ENCODE measurements at regions not wholly inside any gene's neighbourhood (a gene's known extent, or its start where the extent isn't known, plus 50 kb on each side); places are given as distances from the start of the nearest gene placed in this dataset.
A peak's percentile ranks its signal among the peaks of the same experiment; 100 is the strongest.

DNA sequence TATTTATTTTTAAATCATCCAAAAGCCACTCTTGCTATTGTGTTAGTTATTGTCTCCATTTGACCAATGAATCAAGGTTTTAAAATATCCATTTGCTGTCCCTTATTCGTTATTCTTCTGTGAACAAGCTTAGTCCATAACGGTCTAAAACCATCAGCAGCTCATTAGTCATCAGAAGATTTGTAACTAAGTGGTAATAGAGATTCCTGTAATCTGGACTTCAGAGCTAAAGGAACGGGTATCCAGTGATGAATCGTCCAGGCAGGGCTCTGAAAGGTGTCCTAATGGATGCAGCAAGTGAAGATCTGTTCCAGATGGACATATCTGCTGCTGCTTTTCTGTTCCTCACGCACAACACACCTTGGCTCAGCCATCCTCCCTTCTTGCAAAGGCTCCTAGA is 362.7 kb upstream of the CFAP20DC start:
- Histone ChIP-seq H3K9me3 (ENCODE audit: control insufficient read depth in 2 of 2, insufficient read depth in 1 of 2, low read length in 1 of 2) (no peaks in the 10 kb centered on the region), H3K4me1 (ENCODE audit: control insufficient read depth in 2 of 2, insufficient read depth in 2 of 2, low read length in 2 of 2) (peaks cover 0 to 2% of the 10 kb centered on the region in 2 donors), H3K27ac (ENCODE audit: low read depth in 1 of 2, low read length in 1 of 2) (no peak overlapping the region), H3K27me3 (ENCODE audit: control insufficient read depth in 2 of 2, insufficient read depth in 1 of 2, low read length in 1 of 2) (no peaks in the 10 kb centered on the region), H3K4me3 (ENCODE audit: low read length in 2 of 2) (no peak overlapping the region), H3K36me3 (ENCODE audit: control insufficient read depth in 2 of 2, insufficient read depth in 2 of 2, low read length in 1 of 2) (no peaks in the 10 kb centered on the region)
- no peak for DNase-seq (ENCODE audit: low read depth in 6 of 9, low spot score in 9 of 9)
- WGBS = 97% methylated on average over 5 of the region's 5 CpGs

DNA sequence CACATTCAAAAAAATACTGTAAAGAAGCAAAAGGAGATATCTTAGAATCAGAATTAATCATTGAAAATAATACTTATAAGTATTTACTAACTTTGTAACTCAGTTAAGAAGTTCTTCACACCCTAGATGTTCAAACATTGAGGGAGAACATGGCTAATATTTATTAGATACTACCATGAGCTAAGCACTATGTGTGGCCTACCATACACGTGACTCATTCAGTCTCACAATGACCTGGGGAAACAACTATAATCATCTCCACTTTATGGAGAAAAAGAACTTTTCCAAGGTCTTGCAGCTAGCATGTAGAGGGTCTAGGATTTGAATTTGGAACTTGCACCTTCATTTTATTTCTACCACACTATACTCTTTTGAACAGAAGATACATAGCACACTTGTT is 361.9 kb upstream of the CFAP20DC start:
- no peak for DNase-seq (ENCODE audit: low read depth in 6 of 9, low spot score in 9 of 9)
- H3K36me3 ChIP-seq (ENCODE audit: control insufficient read depth in 2 of 2, insufficient read depth in 2 of 2, low read length in 1 of 2) = no peaks in the 10 kb centered on the region
- H3K27ac ChIP-seq (ENCODE audit: low read depth in 1 of 2, low read length in 1 of 2) = no peak overlapping the region
- WGBS = 97% methylated on average over 1 of the region's 1 CpG
- no peak overlapping the region for H3K4me3 ChIP-seq (ENCODE audit: low read length in 2 of 2)
- no peaks in the 10 kb centered on the region for H3K27me3 ChIP-seq (ENCODE audit: control insufficient read depth in 2 of 2, insufficient read depth in 1 of 2, low read length in 1 of 2)
- no peaks in the 10 kb centered on the region for H3K9me3 ChIP-seq (ENCODE audit: control insufficient read depth in 2 of 2, insufficient read depth in 1 of 2, low read length in 1 of 2)
- peaks cover 0 to 2% of the 10 kb centered on the region in 2 donors for H3K4me1 ChIP-seq (ENCODE audit: control insufficient read depth in 2 of 2, insufficient read depth in 2 of 2, low read length in 2 of 2)

- H3K4me3 ChIP-seq (ENCODE audit: low read length in 2 of 2) = no peak overlapping the region
- no peaks in the 10 kb centered on the region for H3K9me3 ChIP-seq (ENCODE audit: control insufficient read depth in 2 of 2, insufficient read depth in 1 of 2, low read length in 1 of 2)
- H3K4me1 ChIP-seq (ENCODE audit: control insufficient read depth in 2 of 2, insufficient read depth in 2 of 2, low read length in 2 of 2) = peaks cover 0 to 2% of the 10 kb centered on the region in 2 donors
- no peak overlapping the region for H3K27ac ChIP-seq (ENCODE audit: low read depth in 1 of 2, low read length in 1 of 2)
- no peak for DNase-seq (ENCODE audit: low read depth in 6 of 9, low spot score in 9 of 9)
- no peaks in the 10 kb centered on the region for H3K36me3 ChIP-seq (ENCODE audit: control insufficient read depth in 2 of 2, insufficient read depth in 2 of 2, low read length in 1 of 2)
- 80% methylated on average over 2 of the region's 2 CpGs for WGBS
- H3K27me3 ChIP-seq (ENCODE audit: control insufficient read depth in 2 of 2, insufficient read depth in 1 of 2, low read length in 1 of 2) = no peaks in the 10 kb centered on the region
These were observed 361.4 kb upstream of the CFAP20DC start for GRCh38 chr3:59411186-59411585.

- Histone ChIP-seq H3K4me3 (ENCODE audit: low read length in 2 of 2) (no peak overlapping the region), H3K4me1 (ENCODE audit: control insufficient read depth in 2 of 2, insufficient read depth in 2 of 2, low read length in 2 of 2) (peaks cover 0 to 2% of the 10 kb centered on the region in 2 donors), H3K27ac (ENCODE audit: low read depth in 1 of 2, low read length in 1 of 2) (no peak overlapping the region), H3K27me3 (ENCODE audit: control insufficient read depth in 2 of 2, insufficient read depth in 1 of 2, low read length in 1 of 2) (no peaks in the 10 kb centered on the region), H3K36me3 (ENCODE audit: control insufficient read depth in 2 of 2, insufficient read depth in 2 of 2, low read length in 1 of 2) (no peaks in the 10 kb centered on the region), H3K9me3 (ENCODE audit: control insufficient read depth in 2 of 2, insufficient read depth in 1 of 2, low read length in 1 of 2) (no peaks in the 10 kb centered on the region)
- 92% methylated on average over 2 of the region's 2 CpGs for WGBS
- no peak for DNase-seq (ENCODE audit: low read depth in 6 of 9, low spot score in 9 of 9)
These were observed 358.3 kb upstream of the CFAP20DC start for GRCh38 chr3:59408047-59408624.

GRCh38 chr3:59407425-59407824 is 357.6 kb upstream of the CFAP20DC start:
- H3K36me3 ChIP-seq (ENCODE audit: control insufficient read depth in 2 of 2, insufficient read depth in 2 of 2, low read length in 1 of 2) = no peaks in the 10 kb centered on the region
- H3K4me3 ChIP-seq (ENCODE audit: low read length in 2 of 2) = no peak overlapping the region
- no peak overlapping the region for H3K27ac ChIP-seq (ENCODE audit: low read depth in 1 of 2, low read length in 1 of 2)
- no peak for DNase-seq (ENCODE audit: low read depth in 6 of 9, low spot score in 9 of 9)
- peaks cover 0 to 2% of the 10 kb centered on the region in 2 donors for H3K4me1 ChIP-seq (ENCODE audit: control insufficient read depth in 2 of 2, insufficient read depth in 2 of 2, low read length in 2 of 2)
- no peaks in the 10 kb centered on the region for H3K9me3 ChIP-seq (ENCODE audit: control insufficient read depth in 2 of 2, insufficient read depth in 1 of 2, low read length in 1 of 2)
- no peaks in the 10 kb centered on the region for H3K27me3 ChIP-seq (ENCODE audit: control insufficient read depth in 2 of 2, insufficient read depth in 1 of 2, low read length in 1 of 2)
- WGBS = 96% methylated on average over 5 of the region's 5 CpGs

- Histone ChIP-seq H3K27me3 (ENCODE audit: control insufficient read depth in 2 of 2, insufficient read depth in 1 of 2, low read length in 1 of 2) (no peaks in the 10 kb centered on the region), H3K9me3 (ENCODE audit: control insufficient read depth in 2 of 2, insufficient read depth in 1 of 2, low read length in 1 of 2) (no peaks in the 10 kb centered on the region), H3K27ac (ENCODE audit: low read depth in 1 of 2, low read length in 1 of 2) (no peak overlapping the region), H3K36me3 (ENCODE audit: control insufficient read depth in 2 of 2, insufficient read depth in 2 of 2, low read length in 1 of 2) (no peaks in the 10 kb centered on the region), H3K4me1 (ENCODE audit: control insufficient read depth in 2 of 2, insufficient read depth in 2 of 2, low read length in 2 of 2) (peaks cover 0 to 2% of the 10 kb centered on the region in 2 donors), H3K4me3 (ENCODE audit: low read length in 2 of 2) (no peak overlapping the region)
- DNase-seq (ENCODE audit: low read depth in 6 of 9, low spot score in 9 of 9) = peak in 1 of 9 donors; percentile 24
- WGBS = 83% methylated on average over 2 of the region's 2 CpGs
These were observed 357.1 kb upstream of the CFAP20DC start for GRCh38 chr3:59406943-59407342.

DNA sequence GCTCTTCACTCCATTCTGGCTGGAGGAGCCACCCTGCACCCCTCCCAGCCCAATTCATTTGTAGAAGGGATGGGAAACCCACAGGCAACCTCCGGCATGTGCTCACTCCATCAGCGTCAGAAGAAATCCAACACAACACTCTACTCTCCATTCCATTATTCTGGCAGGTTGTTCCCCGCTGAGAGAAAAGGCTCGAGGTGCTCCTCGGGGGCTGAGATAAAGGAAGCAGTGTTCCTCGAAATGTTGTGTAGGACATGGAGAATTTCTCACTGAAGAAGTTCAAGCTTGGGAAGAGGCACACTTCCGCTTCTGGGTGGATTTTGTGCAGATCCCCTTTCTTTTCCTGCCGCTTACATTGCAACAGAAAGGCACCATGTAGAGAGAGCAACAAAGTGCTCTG is 355.0 kb upstream of the CFAP20DC start:
- no peak overlapping the region for H3K27ac ChIP-seq (ENCODE audit: low read depth in 1 of 2, low read length in 1 of 2)
- no peaks in the 10 kb centered on the region for H3K4me1 ChIP-seq (ENCODE audit: control insufficient read depth in 2 of 2, insufficient read depth in 2 of 2, low read length in 2 of 2)
- 96% methylated on average over 8 of the region's 8 CpGs for WGBS
- H3K4me3 ChIP-seq (ENCODE audit: low read length in 2 of 2) = no peak overlapping the region
- no peaks in the 10 kb centered on the region for H3K36me3 ChIP-seq (ENCODE audit: control insufficient read depth in 2 of 2, insufficient read depth in 2 of 2, low read length in 1 of 2)
- no peaks in the 10 kb centered on the region for H3K27me3 ChIP-seq (ENCODE audit: control insufficient read depth in 2 of 2, insufficient read depth in 1 of 2, low read length in 1 of 2)
- no peaks in the 10 kb centered on the region for H3K9me3 ChIP-seq (ENCODE audit: control insufficient read depth in 2 of 2, insufficient read depth in 1 of 2, low read length in 1 of 2)
- no peak for DNase-seq (ENCODE audit: low read depth in 6 of 9, low spot score in 9 of 9)

DNA sequence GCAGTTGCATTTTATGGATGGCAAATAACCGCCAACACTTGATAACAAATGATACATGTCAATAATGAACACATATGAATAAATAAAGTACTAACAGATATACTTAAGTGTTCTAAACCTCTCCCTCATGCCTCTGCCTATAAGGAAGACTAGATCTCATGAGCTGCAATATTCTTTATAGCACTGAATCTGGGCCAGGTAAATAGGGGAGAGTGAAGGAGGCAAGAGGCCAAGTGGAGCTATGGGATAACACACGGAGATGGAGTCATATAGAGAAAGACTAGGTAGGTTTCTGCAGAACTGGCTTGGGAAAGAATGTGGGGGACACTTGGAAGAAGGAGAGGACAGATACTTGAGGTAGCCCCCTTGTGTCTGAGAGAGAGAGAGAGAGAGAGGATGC is 354.2 kb upstream of the CFAP20DC start:
- H3K27ac ChIP-seq (ENCODE audit: low read depth in 1 of 2, low read length in 1 of 2) = no peak overlapping the region
- 96% methylated on average over 2 of the region's 2 CpGs for WGBS
- no peak overlapping the region for H3K4me3 ChIP-seq (ENCODE audit: low read length in 2 of 2)

GRCh38 chr3:59401924-59402323 is 352.1 kb upstream of the CFAP20DC start:
- no peak overlapping the region for H3K4me3 ChIP-seq (ENCODE audit: low read length in 2 of 2)
- no peaks in the 10 kb centered on the region for H3K9me3 ChIP-seq (ENCODE audit: control insufficient read depth in 2 of 2, insufficient read depth in 1 of 2, low read length in 1 of 2)
- 96% methylated on average over 2 of the region's 2 CpGs for WGBS
- no peaks in the 10 kb centered on the region for H3K4me1 ChIP-seq (ENCODE audit: control insufficient read depth in 2 of 2, insufficient read depth in 2 of 2, low read length in 2 of 2)
- no peaks in the 10 kb centered on the region for H3K36me3 ChIP-seq (ENCODE audit: control insufficient read depth in 2 of 2, insufficient read depth in 2 of 2, low read length in 1 of 2)
- no peaks in the 10 kb centered on the region for H3K27me3 ChIP-seq (ENCODE audit: control insufficient read depth in 2 of 2, insufficient read depth in 1 of 2, low read length in 1 of 2)
- no peak for DNase-seq (ENCODE audit: low read depth in 6 of 9, low spot score in 9 of 9)
- no peak overlapping the region for H3K27ac ChIP-seq (ENCODE audit: low read depth in 1 of 2, low read length in 1 of 2)

More for the DNA sequence above, 354.2 kb upstream of the CFAP20DC start:
- H3K9me3 ChIP-seq (ENCODE audit: control insufficient read depth in 2 of 2, insufficient read depth in 1 of 2, low read length in 1 of 2) = no peaks in the 10 kb centered on the region
- H3K27me3 ChIP-seq (ENCODE audit: control insufficient read depth in 2 of 2, insufficient read depth in 1 of 2, low read length in 1 of 2) = no peaks in the 10 kb centered on the region
- no peaks in the 10 kb centered on the region for H3K4me1 ChIP-seq (ENCODE audit: control insufficient read depth in 2 of 2, insufficient read depth in 2 of 2, low read length in 2 of 2)
- DNase-seq (ENCODE audit: low read depth in 6 of 9, low spot score in 9 of 9) = no peak
- H3K36me3 ChIP-seq (ENCODE audit: control insufficient read depth in 2 of 2, insufficient read depth in 2 of 2, low read length in 1 of 2) = no peaks in the 10 kb centered on the region

- Histone ChIP-seq H3K4me3 (ENCODE audit: low read length in 2 of 2) (no peak overlapping the region), H3K27me3 (ENCODE audit: control insufficient read depth in 2 of 2, insufficient read depth in 1 of 2, low read length in 1 of 2) (no peaks in the 10 kb centered on the region), H3K27ac (ENCODE audit: low read depth in 1 of 2, low read length in 1 of 2) (no peak overlapping the region), H3K4me1 (ENCODE audit: control insufficient read depth in 2 of 2, insufficient read depth in 2 of 2, low read length in 2 of 2) (peaks cover 0 to 9% of the 10 kb centered on the region in 2 donors), H3K9me3 (ENCODE audit: control insufficient read depth in 2 of 2, insufficient read depth in 1 of 2, low read length in 1 of 2) (no peaks in the 10 kb centered on the region), H3K36me3 (ENCODE audit: control insufficient read depth in 2 of 2, insufficient read depth in 2 of 2, low read length in 1 of 2) (no peaks in the 10 kb centered on the region)
- WGBS = 93% methylated on average over 1 of the region's 1 CpG
- no peak for DNase-seq (ENCODE audit: low read depth in 6 of 9, low spot score in 9 of 9)
These were observed 342.3 kb upstream of the CFAP20DC start for GRCh38 chr3:59392116-59392515.

Measured in thymus (tissue), 11 donors.